ENCODE measurements at regions not wholly inside any gene's neighbourhood (a gene's known extent, or its start where the extent isn't known, plus 50 kb on each side); places are given as distances from the start of the nearest gene placed in this dataset.

- TF ChIP-seq CTCF (IDR thresholded peaks at IDR 0.05) (no peak), POLR2A (IDR thresholded peaks at IDR 0.05) (no peak), EP300 (IDR thresholded peaks at IDR 0.05) (no peak)
Observed at GRCh38 chr9:78622126-78622525, 325.2 kb downstream of the PSAT1 start.

All from stomach (tissue), 4 donors.